ENCODE measurements at regions not wholly inside any gene's neighbourhood (a gene's known extent, or its start where the extent isn't known, plus 50 kb on each side); places are given as distances from the start of the nearest gene placed in this dataset.
"Not testable (repeated sequence)": the region's sequence is repeated elsewhere in the genome, so short reads cannot be mapped to it uniquely, and the experiment has no call there.

- DNase-seq, result no peak
These were observed 106.3 kb upstream of the ANKRD28 start for GRCh38 chr3:15903759-15904720.

- no peak for DNase-seq
These were observed 107.3 kb upstream of the ANKRD28 start for GRCh38 chr3:15905041-15905440.

GRCh38 chr3:15907403-15907802, 109.6 kb upstream of the ANKRD28 start:
- not testable (repeated sequence) for DNase-seq

- no peak for DNase-seq
These were observed 121.2 kb upstream of the ANKRD28 start for GRCh38 chr3:15918988-15919387.

- DNase-seq, result no peak
These were observed 122.2 kb upstream of the ANKRD28 start for GRCh38 chr3:15919971-15920370.

- DNase-seq, result no peak
These were observed 126.0 kb upstream of the ANKRD28 start for GRCh38 chr3:15923640-15924405.

GRCh38 chr3:15924914-15925313, 127.1 kb upstream of the ANKRD28 start:
- no peak for DNase-seq

GRCh38 chr3:15926871-15927270, 129.1 kb upstream of the ANKRD28 start:
- no peak for DNase-seq

- no peak for DNase-seq
These were observed 130.2 kb upstream of the ANKRD28 start for GRCh38 chr3:15927969-15928368.

- DNase-seq, result no peak
These were observed 132.3 kb upstream of the ANKRD28 start for GRCh38 chr3:15929944-15930571.

GRCh38 chr3:15932348-15933300, 134.8 kb upstream of the ANKRD28 start:
- DNase-seq, result no peak

- no peak for DNase-seq
These were observed 135.8 kb upstream of the ANKRD28 start for GRCh38 chr3:15933439-15934139.

- DNase-seq, result no peak
These were observed 136.8 kb upstream of the ANKRD28 start for GRCh38 chr3:15934389-15935195.

- no peak for DNase-seq
These were observed 138.5 kb upstream of the ANKRD28 start for GRCh38 chr3:15936312-15936711.

- DNase-seq, result no peak
These were observed 142.9 kb upstream of the ANKRD28 start for GRCh38 chr3:15940641-15941040.

- DNase-seq, result not testable (repeated sequence)
These were observed 143.7 kb upstream of the ANKRD28 start for GRCh38 chr3:15941457-15941856.

- DNase-seq, result no peak
These were observed 144.2 kb upstream of the ANKRD28 start for GRCh38 chr3:15941958-15942357.

GRCh38 chr3:15942462-15942861, 144.7 kb upstream of the ANKRD28 start:
- DNase-seq, result no peak

- no peak for DNase-seq
These were observed 145.2 kb upstream of the ANKRD28 start for GRCh38 chr3:15942936-15943335.

- no peak for DNase-seq
These were observed 150.6 kb upstream of the ANKRD28 start for GRCh38 chr3:15948388-15948787.

Data from activated CD4-positive, CD25-positive, alpha-beta regulatory T cell treated with anti-CD3 and anti-CD28 coated beads, Interleukin-2, amount 50 U/mL, for 72 hours (primary cell).